GM18505 (cell line): ENCODE measurements at regions not wholly inside any gene's neighbourhood (a gene's known extent, or its start where the extent isn't known, plus 50 kb on each side); places are given as distances from the start of the nearest gene placed in this dataset.

Source experiments
- ATAC-seq: cut with Tn5 transposase; IDR thresholded peaks from one replicate; pipeline ENCODE4 v1.9.1; 2021; ENCODE audit not compliant: unreplicated experiment
- POLR2A ChIP-seq: IDR thresholded peaks from 4 replicates; pipeline ENCODE4 v1.6.1; 2011; ENCODE audit warnings: borderline replicate concordance; ENCODE audit not compliant: insufficient read depth, insufficient read length; ENCODE audit errors: extremely low read depth

- no peak for ATAC-seq
- TF ChIP-seq POLR2A: no peak
These were observed 269.0 kb upstream of the CLEC14A start for GRCh38 chr14:38524636-38525509.

DNA sequence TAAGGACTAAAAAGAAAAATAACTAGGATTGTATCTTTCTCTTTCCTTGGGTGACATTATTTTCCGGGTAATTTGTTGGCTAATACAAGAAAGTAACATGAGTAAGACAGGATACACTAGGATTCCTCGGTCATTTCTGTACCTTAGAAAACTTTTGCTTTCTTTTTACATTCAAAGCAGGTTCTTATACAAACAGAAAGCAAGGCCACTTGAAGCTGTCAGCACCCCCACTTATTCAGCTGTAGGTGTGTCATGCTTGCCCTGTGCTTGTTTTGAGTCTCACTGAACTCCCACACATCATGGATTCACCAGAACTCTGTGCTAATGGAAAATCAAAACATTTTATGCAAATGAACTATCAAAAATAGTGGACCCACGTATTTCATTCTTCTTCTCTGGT, 266.8 kb upstream of the CLEC14A start:
- no peak for TF ChIP-seq POLR2A
- no peak for ATAC-seq

GRCh38 chr14:38521591-38521990, 265.7 kb upstream of the CLEC14A start:
- no peak for ATAC-seq
- TF ChIP-seq POLR2A: no peak

- TF ChIP-seq POLR2A: no peak
- no peak for ATAC-seq
These were observed 261.5 kb upstream of the CLEC14A start for GRCh38 chr14:38517426-38517825.

GRCh38 chr14:38512236-38512635, 256.3 kb upstream of the CLEC14A start:
- ATAC-seq: no peak
- no peak for TF ChIP-seq POLR2A

- no peak for ATAC-seq
- no peak for TF ChIP-seq POLR2A
These were observed 251.4 kb upstream of the CLEC14A start for GRCh38 chr14:38507299-38507698.

- TF ChIP-seq POLR2A: no peak
- ATAC-seq: no peak
These were observed 250.0 kb upstream of the CLEC14A start for GRCh38 chr14:38505973-38506249.

DNA sequence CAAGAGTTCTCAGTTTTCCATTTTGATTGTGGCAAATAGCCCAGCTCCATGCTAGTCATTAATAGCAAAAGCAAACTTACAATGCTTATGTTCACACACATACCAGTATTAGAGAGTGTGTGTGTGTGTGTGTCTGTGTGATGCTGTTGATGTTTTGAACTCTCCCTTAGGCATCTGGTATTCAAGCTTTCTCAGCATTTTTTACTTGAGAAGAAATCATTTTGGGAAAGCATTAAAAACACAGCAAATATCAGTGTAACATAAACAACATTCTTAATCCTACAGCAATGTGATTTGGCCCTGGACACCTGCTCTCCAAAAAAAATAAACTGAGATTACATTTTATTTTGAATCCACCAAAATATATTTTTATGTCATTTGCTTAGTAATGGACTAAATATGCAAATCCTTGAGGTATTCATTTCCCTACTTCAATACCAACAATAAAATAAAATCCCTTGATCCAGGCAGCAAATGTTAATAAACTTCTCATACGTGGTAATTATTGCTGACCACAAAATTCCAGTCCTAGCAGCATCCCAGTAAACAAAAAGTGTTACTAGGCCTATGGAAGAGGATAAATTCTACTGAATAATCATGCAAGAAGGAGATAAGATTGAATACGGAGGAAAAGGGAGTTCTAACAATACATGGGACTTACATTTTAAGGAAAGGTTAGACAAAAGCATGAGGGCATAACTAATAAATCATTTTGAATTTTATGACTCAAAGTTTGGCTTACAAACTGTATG, 249.5 kb upstream of the CLEC14A start:
- no peak for ATAC-seq
- TF ChIP-seq POLR2A: no peak

DNA sequence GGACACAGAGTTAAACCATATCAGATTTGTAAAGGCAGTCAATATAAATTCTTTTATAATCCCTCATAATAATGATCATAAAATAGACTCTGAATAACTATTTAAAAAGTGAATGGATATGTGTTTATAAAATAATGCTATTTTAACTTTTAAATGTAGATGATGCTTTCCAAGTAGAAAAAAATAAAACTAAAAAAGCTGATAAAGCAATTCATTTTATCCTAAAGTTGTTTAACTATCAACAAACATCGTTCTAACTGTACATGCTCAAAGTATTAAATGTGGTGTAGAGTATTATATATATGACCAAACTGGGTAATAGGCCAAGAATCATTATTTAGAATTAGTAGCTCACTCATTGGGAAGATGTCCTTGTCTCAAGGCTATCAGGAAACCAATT, 248.3 kb upstream of the CLEC14A start:
- ATAC-seq: no peak
- no peak for TF ChIP-seq POLR2A

DNA sequence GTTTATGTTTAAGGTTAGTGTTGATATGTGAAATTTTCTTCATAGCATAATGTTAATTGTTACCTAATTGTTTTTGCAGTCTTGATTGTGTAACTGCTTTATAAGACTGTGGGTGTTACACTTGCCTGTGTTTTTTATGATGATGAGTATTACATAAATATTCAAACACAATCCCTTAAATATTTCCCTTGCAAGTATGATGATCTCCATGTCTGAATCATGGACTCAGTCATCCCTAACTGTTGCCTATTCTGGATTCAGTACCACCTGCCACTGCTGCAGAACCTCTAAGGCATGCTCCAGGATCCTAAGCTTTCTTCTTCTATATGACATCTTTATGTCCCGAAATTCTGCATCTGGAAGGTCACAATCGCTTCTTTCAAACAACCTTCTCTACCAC, 246.3 kb upstream of the CLEC14A start:
- ATAC-seq: no peak
- no peak for TF ChIP-seq POLR2A

DNA sequence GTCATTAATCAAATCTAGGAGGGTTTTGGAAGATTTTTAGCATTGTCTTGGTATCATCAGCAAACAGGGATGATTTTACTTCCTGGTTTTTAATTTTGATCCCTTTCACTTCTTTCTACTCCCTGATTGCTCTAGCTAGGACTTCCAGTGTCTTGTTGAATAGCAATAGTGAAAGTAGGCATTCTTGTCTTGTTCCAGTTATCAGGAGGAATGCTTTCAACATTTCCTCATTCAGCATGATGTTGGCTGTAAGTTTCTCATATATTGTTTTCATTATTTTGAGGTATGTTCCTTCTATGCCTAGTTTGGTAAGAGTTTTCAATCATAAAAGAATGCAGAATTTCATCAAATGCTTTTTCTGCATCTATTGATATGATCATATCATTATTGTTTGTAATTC, 244.2 kb upstream of the CLEC14A start:
- ATAC-seq: no peak
- no peak for TF ChIP-seq POLR2A

DNA sequence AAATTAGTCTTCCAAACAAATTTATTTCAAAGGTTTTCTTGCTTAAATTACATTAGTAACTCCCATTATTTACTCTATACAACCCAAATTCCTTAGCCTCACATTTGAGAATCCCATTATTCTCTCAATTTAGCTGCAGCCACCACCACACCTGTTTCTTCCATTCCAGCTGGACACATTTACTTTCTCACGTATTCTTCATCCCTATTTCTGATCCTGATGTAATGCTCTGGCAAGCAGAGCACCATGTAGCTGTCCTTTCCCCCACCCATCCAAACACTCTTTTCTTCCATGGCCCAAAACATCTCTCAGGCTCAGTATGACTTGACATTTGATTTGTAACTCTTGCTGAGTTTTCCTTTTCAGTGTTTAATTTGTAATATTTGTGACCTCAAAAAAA, 240.2 kb upstream of the CLEC14A start:
- no peak for TF ChIP-seq POLR2A
- no peak for ATAC-seq

DNA sequence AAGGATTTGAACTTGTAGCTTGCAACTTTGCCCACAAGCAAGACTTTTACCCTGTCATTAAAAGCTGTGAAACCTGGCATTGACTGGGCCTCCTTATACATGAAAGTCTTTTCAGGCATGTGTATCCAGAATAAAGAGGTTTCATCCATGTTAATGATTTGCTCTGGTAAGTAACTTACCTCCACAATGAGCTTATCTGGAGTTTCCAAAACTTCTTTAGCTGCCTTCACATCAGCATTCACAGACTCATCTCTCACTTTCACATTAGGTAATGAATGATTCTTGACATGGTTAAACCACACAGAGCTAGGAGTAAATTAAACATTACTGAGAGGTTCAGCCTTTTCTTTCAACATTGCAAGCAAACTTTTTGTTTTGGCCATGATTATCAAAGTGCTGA, 234.4 kb upstream of the CLEC14A start:
- ATAC-seq: no peak
- TF ChIP-seq POLR2A: no peak

- no peak for ATAC-seq
- TF ChIP-seq POLR2A: no peak
These were observed 229.1 kb upstream of the CLEC14A start for GRCh38 chr14:38485026-38485425.
